Erythroblast (primary cell): ENCODE measurements at regions not wholly inside any gene's neighbourhood (a gene's known extent, or its start where the extent isn't known, plus 50 kb on each side); places are given as distances from the start of the nearest gene placed in this dataset.

Experiments used
- DNase-seq, 2 experiments: peaks; one replicate each; lab custom pipeline; 2025; lab: John Stamatoyannopoulos, UW
- GATA1 ChIP-seq: IDR thresholded peaks from 2 replicates; pipeline ENCODE4 v1.6.1; 2011; ENCODE audit warnings: low read depth, mild to moderate bottlenecking, control low read depth, low read length, moderate library complexity
- POLR2A ChIP-seq: IDR thresholded peaks from 2 replicates; pipeline ENCODE4 v1.6.1; 2011; ENCODE audit warnings: mild to moderate bottlenecking, low read length

GRCh38 chr14:87142551-87143211 is 850.3 kb downstream of the GALC start:
- TF ChIP-seq GATA1 (no peak), POLR2A (no peak)

GRCh38 chr14:87141801-87142200 is 851.2 kb downstream of the GALC start:
- no peak for DNase-seq
- TF ChIP-seq POLR2A (no peak), GATA1 (no peak)

More at GRCh38 chr14:87142551-87143211, 850.3 kb downstream of the GALC start:
- DNase-seq: no peak

GRCh38 chr14:87139299-87139698 is 853.7 kb downstream of the GALC start:
- TF ChIP-seq GATA1 (no peak), POLR2A (no peak)
- DNase-seq: no peak

GRCh38 chr14:87133073-87133801 is 859.7 kb downstream of the GALC start:
- no peak for DNase-seq
- no peak for TF ChIP-seq GATA1
- no peak for TF ChIP-seq POLR2A

GRCh38 chr14:87131879-87132278 is 861.1 kb downstream of the GALC start:
- TF ChIP-seq GATA1 (no peak), POLR2A (no peak)
- DNase-seq: no peak

GRCh38 chr14:87122166-87122565 is 870.8 kb downstream of the GALC start:
- no peak for DNase-seq
- TF ChIP-seq POLR2A (no peak), GATA1 (no peak)

GRCh38 chr14:87121716-87122115 is 871.3 kb downstream of the GALC start:
- TF ChIP-seq POLR2A: no peak
- TF ChIP-seq GATA1: no peak
- DNase-seq: no peak

GRCh38 chr14:87115234-87115633 is 877.7 kb downstream of the GALC start:
- DNase-seq: no peak
- TF ChIP-seq POLR2A (no peak), GATA1 (no peak)

- DNase-seq: no peak
- no peak for TF ChIP-seq GATA1
- no peak for TF ChIP-seq POLR2A
Measured at GRCh38 chr14:87113286-87113685, 879.7 kb downstream of the GALC start.

GRCh38 chr14:87111741-87112140 is 881.2 kb downstream of the GALC start:
- DNase-seq: no peak
- TF ChIP-seq POLR2A (no peak), GATA1 (no peak)

GRCh38 chr14:87111126-87111525 is 881.9 kb downstream of the GALC start:
- TF ChIP-seq GATA1: no peak
- TF ChIP-seq POLR2A: no peak
- DNase-seq: no peak

GRCh38 chr14:87109271-87109670 is 883.7 kb downstream of the GALC start:
- DNase-seq: peak in 1 of 2 experiments; percentile 1
- TF ChIP-seq POLR2A (no peak), GATA1 (no peak)

- DNase-seq: no peak
- TF ChIP-seq POLR2A: no peak
- TF ChIP-seq GATA1: no peak
Measured at GRCh38 chr14:87108726-87109125, 884.3 kb downstream of the GALC start.

GRCh38 chr14:87102811-87103378 is 890.1 kb downstream of the GALC start:
- DNase-seq: no peak
- TF ChIP-seq POLR2A (no peak), GATA1 (no peak)

GRCh38 chr14:87097015-87097414 is 896.0 kb downstream of the GALC start:
- DNase-seq: no peak
- TF ChIP-seq POLR2A: no peak
- TF ChIP-seq GATA1: no peak
